Amygdala (tissue), 56 donors: ENCODE measurements at regions not wholly inside any gene's neighbourhood (a gene's known extent, or its start where the extent isn't known, plus 50 kb on each side); places are given as distances from the start of the nearest gene placed in this dataset.
"Not testable (repeated sequence)": the region's sequence is repeated elsewhere in the genome, so short reads cannot be mapped to it uniquely, and the experiment has no call there.

Source experiments
- DNase-seq, 56 donors: peaks; one replicate each; lab custom pipeline; 2025; lab: John Stamatoyannopoulos, UW

- DNase-seq: no peak
Observed at GRCh38 chr1:173337126-173337525, 130.0 kb upstream of the TNFSF4 start.

GRCh38 chr1:173341307-173341706, 134.2 kb upstream of the TNFSF4 start:
- no peak for DNase-seq

GRCh38 chr1:173341971-173342370, 134.8 kb upstream of the TNFSF4 start:
- DNase-seq: no peak

- DNase-seq: no peak
Observed at GRCh38 chr1:173342736-173343135, 134.4 kb upstream of the PRDX6 start.

GRCh38 chr1:173344034-173344743, 132.9 kb upstream of the PRDX6 start:
- no peak for DNase-seq

- no peak for DNase-seq
Observed at GRCh38 chr1:173347282-173347818, 129.8 kb upstream of the PRDX6 start.

- not testable (repeated sequence) for DNase-seq
Observed at GRCh38 chr1:173352635-173353034, 124.5 kb upstream of the PRDX6 start.

GRCh38 chr1:173353350-173353749, 123.8 kb upstream of the PRDX6 start:
- DNase-seq: no peak

GRCh38 chr1:173354937-173355280, 122.2 kb upstream of the PRDX6 start:
- DNase-seq: no peak

GRCh38 chr1:173355281-173356031, 121.7 kb upstream of the PRDX6 start:
- DNase-seq: no peak

- no peak for DNase-seq
Observed at GRCh38 chr1:173356191-173356762, 120.9 kb upstream of the PRDX6 start.

- DNase-seq: no peak
Observed at GRCh38 chr1:173360487-173361063, 116.6 kb upstream of the PRDX6 start.

- DNase-seq: no peak
Observed at GRCh38 chr1:173362543-173362942, 114.6 kb upstream of the PRDX6 start.

GRCh38 chr1:173364827-173365226, 112.3 kb upstream of the PRDX6 start:
- DNase-seq: no peak

- DNase-seq: no peak
Observed at GRCh38 chr1:173365341-173365740, 111.8 kb upstream of the PRDX6 start.

GRCh38 chr1:173367136-173367535, 110.0 kb upstream of the PRDX6 start:
- DNase-seq: no peak

GRCh38 chr1:173370586-173370985, 106.5 kb upstream of the PRDX6 start:
- DNase-seq: not testable (repeated sequence)

- not testable (repeated sequence) for DNase-seq
Observed at GRCh38 chr1:173376065-173376464, 101.1 kb upstream of the PRDX6 start.

GRCh38 chr1:173377266-173377665, 99.9 kb upstream of the PRDX6 start:
- DNase-seq: no peak

- DNase-seq: no peak
Observed at GRCh38 chr1:173383351-173383750, 93.8 kb upstream of the PRDX6 start.

- DNase-seq: no peak
Observed at GRCh38 chr1:173388352-173388751, 88.8 kb upstream of the PRDX6 start.
